ENCODE measurements at regions not wholly inside any gene's neighbourhood (a gene's known extent, or its start where the extent isn't known, plus 50 kb on each side); places are given as distances from the start of the nearest gene placed in this dataset.

DNA sequence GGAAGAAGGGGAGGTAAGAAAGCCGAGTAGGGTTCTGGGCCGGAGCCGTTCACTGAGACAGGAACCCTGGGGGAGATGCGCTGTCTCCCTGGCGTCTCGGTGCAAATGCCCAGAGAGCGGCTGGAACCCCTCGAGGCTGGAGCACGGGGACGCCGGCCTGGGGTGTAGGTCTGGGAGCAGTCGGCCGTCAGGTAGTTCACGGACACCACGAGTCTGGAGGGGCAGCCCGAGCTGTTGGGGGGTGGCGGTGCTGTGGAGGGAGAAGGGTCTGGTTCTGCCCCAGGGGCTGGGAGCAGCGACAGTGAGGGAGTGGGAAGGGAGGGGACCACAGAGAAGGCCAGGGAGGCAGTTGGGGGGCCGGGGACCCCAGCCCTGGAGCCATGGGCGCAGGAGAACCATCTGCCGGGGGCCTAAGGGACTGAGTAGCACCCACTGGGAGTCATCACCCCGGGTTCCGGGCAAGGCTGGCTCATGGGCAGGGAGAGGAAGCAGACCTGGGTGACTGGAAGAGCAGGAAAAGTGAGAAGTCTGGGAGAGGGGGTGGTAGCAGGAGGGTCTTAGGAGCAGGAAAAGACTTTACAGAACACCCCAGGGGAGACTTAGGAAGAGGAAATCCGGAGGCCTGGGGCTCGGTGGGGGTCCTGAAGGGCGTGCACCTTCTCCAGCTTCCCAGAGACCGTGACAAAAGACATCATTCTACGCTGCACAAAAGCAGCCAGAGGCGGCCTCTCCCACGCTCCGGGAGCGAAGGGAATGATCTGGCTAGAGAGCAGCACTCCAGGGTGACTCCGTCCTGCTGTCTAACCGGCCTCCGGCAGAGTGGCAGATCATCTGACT is 173.1 kb upstream of the SOX1 start:
- Histone ChIP-seq H3K79me2 (ENCODE audit: control insufficient read depth in 1 of 2, insufficient read depth in 2 of 2, low read length in 2 of 2) (no peaks in the 10 kb centered on the region), H4K20me1 (replicated peaks in 1 of 2; ENCODE audit: control insufficient read depth in 1 of 2, insufficient read depth in 2 of 2, low read length in 2 of 2) (peaks cover 0 to 4% of the 10 kb centered on the region in 2 experiments), H3K79me1 (ENCODE audit: low read depth, low read length) (no peaks in the 10 kb centered on the region), H2AFZ (ENCODE audit: low read length) (peak overlapping the region; percentile 82), H2BK15ac (ENCODE audit: low read length) (peak overlapping the region; percentile 14; the same call in 1 of the 2 replicates), H3K4ac (replicated peaks; ENCODE audit: insufficient read length, low read depth, low read length) (peak overlapping the region; percentile 93), H3K14ac (ENCODE audit: insufficient read length) (no peak overlapping the region), H3K23me2 (ENCODE audit: low read depth, low read length) (peaks cover 10% of the 10 kb centered on the region; the same call in 1 of the 2 replicates), H3K27ac (ENCODE audit: low read depth, low read length) (no peak overlapping the region), H3K18ac (ENCODE audit: extremely low read depth, low read length) (peak overlapping the region; percentile 82), H3K4me1 (replicated peaks in 1 of 4; ENCODE audit: control insufficient read depth in 3 of 4, insufficient read depth in 4 of 4, low read length in 3 of 4) (peaks cover 0 to 9% (median 3%) of the 10 kb centered on the region in 4 experiments; a peak in 3 of 7 replicates), H3K23ac (ENCODE audit: insufficient read length) (no peak overlapping the region), H2BK12ac (ENCODE audit: low read depth, low read length) (peak overlapping the region; percentile 75; the same call in 1 of the 2 replicates), H4K91ac (replicated peaks; ENCODE audit: insufficient read length, low read length) (peak overlapping the region; percentile 70), H3K9me3 (ENCODE audit: insufficient read depth in 2 of 2, low read depth in 1 of 2, low read length in 1 of 2) (no peaks in the 10 kb centered on the region), H4K5ac (ENCODE audit: insufficient read length, low read depth, low read length) (peak overlapping the region; percentile 67), H3K56ac (replicated peaks; ENCODE audit: insufficient read length, low read depth, low read length) (no peak overlapping the region), H4K8ac (ENCODE audit: extremely low read depth, insufficient read depth, low read length) (peak overlapping the region; percentile 88), H2BK20ac (ENCODE audit: low read length) (peak overlapping the region; percentile 41; the same call in 1 of the 2 replicates), H3K4me2 (ENCODE audit: insufficient read depth in 1 of 2, low read depth in 2 of 2, low read length in 2 of 2) (peak overlapping the region; percentile 83), H3K9ac (replicated peaks in 1 of 4; ENCODE audit: extremely low read depth in 1 of 4, low read depth in 3 of 4, low read length in 3 of 4) (peak overlapping the region in 2 of 4 experiments; percentile 8 to 20; a peak in 1 of 7 replicates), H2BK5ac (ENCODE audit: low read depth, low read length) (peak overlapping the region; percentile 26; the same call in 1 of the 2 replicates), H3K4me3 (ENCODE audit: extremely low read depth in 1 of 4, insufficient read depth in 2 of 4, low read depth in 3 of 4, low read length in 4 of 4) (peak overlapping the region; percentile 21 to 67 (median 58)), H3K27me3 (replicated peaks in 1 of 4; ENCODE audit: control insufficient read depth in 3 of 4, extremely low read depth in 1 of 4, insufficient read depth in 3 of 4, low read length in 3 of 4) (peaks cover 3 to 30% (median 23%) of the 10 kb centered on the region in 4 experiments), H2AK5ac (ENCODE audit: low read depth, low read length) (no peak overlapping the region), H3K36me3 (ENCODE audit: control insufficient read depth in 2 of 4, insufficient read depth in 4 of 4, low read length in 3 of 4) (no peaks in the 10 kb centered on the region), H2BK120ac (replicated peaks; ENCODE audit: low read depth, low read length) (peak overlapping the region; percentile 43)
- CTCF ChIA-PET (ENCODE audit: partially characterized antibody), result interaction anchor here (0.6 kb wide), 1 partner anchor 256 kb away, joined by 3 read pairs; no protein-coding TSS in a partner anchor
- DNase-seq (ENCODE audit: low read depth in 1 of 2, low spot score in 2 of 2) (peak in 1 of 2 experiments; percentile 51), FAIRE-seq (no peak)
- 15% methylated on average over 32 of the region's 35 CpGs; no CpG with 5 or more reads in 1 of the 2 experiments for WGBS, 2 experiments (ENCODE audit: extremely low coverage in 1 of 2, insufficient coverage in 1 of 2, insufficient read length in 1 of 2, insufficient replicate concordance in 2 of 2, low coverage in 1 of 2, low lambda C conversion rate in 2 of 2, missing lambda C conversion rate in 1 of 2)
- TF ChIP-seq CEBPB (IDR thresholded peaks at IDR 0.05; ENCODE audit: low read depth, low read length) (no peak), EZH2 (IDR thresholded peaks at IDR 0.05; ENCODE audit: low read depth, low read length, severe bottlenecking) (peak; percentile 29), NRF1 (IDR thresholded peaks at IDR 0.05; ENCODE audit: low read depth, low read length) (no peak), KDM4A (IDR thresholded peaks at IDR 0.05; ENCODE audit: low read depth, low read length, severe bottlenecking) (peak; percentile 1), HDAC2 (IDR thresholded peaks at IDR 0.05; ENCODE audit: borderline replicate concordance in 1 of 2, low read depth in 2 of 2, low read length in 2 of 2) (no peak), POU5F1 (IDR thresholded peaks at IDR 0.05; ENCODE audit: low read depth, low read length) (no peak)
- TF ChIP-seq, protein P1, sequence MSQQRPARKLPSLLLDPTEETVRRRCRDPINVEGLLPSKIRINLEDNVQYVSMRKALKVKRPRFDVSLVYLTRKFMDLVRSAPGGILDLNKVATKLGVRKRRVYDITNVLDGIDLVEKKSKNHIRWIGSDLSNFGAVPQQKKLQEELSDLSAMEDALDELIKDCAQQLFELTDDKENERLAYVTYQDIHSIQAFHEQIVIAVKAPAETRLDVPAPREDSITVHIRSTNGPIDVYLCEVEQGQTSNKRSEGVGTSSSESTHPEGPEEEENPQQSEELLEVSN (IDR thresholded peaks at IDR 0.05), result no peak
- TF ChIP-seq, protein P2, sequence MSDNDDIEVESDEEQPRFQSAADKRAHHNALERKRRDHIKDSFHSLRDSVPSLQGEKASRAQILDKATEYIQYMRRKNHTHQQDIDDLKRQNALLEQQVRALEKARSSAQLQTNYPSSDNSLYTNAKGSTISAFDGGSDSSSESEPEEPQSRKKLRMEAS (IDR thresholded peaks at IDR 0.05), result 0 out of 2 replicates have a peak, but pooled peaks have one; percentile 2
- POLR2A ChIA-PET (ENCODE audit: partially characterized antibody), result no interaction called here
